ENCODE measurements at regions not wholly inside any gene's neighbourhood (a gene's known extent, or its start where the extent isn't known, plus 50 kb on each side); places are given as distances from the start of the nearest gene placed in this dataset.
"Not testable (repeated sequence)": the region's sequence is repeated elsewhere in the genome, so short reads cannot be mapped to it uniquely, and the experiment has no call there.

DNA sequence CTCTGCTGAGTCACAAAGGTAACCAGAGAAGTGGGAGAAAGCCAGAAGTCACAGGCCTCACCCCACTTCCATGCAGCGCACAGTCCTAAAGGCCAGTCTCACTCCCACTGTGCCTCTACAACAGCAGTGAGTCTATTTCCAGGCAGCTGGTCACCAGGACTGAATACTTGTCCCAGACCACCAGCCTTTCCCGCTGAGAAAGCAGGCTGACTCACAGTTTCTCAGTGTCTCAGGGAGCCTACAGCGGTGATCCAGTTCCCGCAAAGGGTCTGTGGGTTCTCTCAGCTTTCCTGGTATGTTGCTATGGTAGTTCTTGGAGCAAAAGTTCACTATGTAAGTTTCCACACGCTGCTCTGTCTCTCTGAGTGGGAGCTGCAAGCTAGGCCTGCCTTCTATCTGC, 622.5 kb downstream of the RNF144A start:
- DNase-seq: no peak

GRCh38 chr2:7552825-7553570, 635.8 kb downstream of the RNF144A start:
- DNase-seq: no peak

DNA sequence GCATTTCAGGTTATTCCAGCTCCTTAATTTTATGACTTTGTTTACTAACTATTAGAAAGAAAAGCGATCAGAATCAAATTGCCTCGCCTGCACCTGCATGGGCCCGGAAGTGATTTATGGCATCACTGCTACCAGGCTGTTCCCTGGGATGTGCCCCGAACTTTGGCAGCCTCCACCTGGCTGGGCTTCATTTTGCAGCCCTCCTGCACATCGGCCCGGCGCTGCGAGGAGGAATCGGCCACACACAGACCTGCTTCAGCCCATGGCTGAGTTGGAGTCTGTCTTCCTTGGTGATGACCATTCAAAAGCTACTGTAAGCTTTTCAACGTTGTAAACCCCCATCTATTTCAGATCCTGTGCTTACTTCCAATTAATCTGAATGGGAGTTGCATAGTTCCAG, 638.0 kb downstream of the RNF144A start:
- DNase-seq: no peak

DNA sequence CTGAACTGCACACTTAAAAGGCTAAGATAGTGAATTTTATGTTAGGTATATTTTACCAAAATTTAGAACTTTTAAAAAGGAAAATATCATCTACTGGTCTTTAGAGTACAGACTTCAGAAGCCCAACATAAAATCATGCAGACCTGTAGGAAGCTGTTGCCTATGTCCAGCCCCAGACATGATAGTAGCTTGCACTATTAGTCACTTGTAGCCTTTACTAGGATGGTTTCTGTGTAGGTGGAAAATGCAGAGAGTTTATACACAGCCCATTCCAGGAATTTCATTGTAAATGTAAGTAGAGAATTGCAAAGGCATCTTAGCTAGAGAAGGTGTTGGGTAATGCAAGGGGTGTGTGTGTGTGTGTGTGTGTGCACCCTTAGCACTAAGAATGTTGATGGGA, 640.2 kb downstream of the RNF144A start:
- no peak for DNase-seq

GRCh38 chr2:7559791-7560190, 642.6 kb downstream of the RNF144A start:
- DNase-seq: peak in 2 of 4 experiments; percentile 53 to 58

DNA sequence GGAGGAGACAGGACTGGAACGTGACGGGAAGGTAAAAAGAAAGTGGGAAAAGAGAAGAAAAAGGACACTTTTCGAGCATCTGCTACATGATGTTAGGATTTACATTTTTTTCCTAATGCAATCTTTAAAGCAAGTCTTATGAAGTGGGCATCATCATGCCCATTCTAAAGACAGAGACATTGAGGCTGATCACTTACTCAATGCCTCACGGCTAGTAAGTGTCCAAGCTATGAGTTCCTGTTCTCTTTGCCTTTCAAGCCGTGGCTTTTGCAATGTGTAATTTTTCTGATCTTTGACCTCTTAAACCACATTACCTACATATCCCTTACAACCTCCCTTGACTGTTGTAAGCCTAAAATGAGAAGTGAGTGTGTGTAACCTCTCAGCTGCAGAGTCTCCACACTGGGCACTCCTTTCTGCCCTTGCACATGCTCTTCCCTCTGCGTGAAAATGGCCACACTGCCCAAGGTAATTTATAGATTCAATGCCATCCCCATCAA, 649.2 kb downstream of the RNF144A start:
- no peak for DNase-seq

DNA sequence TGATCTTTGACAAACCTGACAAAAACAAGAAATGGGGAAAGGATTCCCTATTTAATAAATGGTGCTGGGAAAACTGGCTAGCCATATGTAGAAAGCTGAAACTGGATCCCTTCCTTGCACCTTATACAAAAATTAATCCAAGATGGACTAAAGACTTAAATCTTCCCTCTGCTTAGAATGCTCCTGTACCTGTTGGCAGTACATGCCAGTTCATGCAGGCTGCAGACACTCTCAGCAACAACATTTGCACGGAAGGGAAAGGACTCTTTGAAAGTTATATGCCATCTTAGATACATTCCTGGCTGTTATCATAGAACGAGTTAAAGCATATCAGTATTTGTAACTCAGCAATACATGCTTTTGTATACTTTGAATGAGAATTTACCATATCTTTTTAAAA, 649.9 kb downstream of the RNF144A start:
- DNase-seq: not testable (repeated sequence)

DNA sequence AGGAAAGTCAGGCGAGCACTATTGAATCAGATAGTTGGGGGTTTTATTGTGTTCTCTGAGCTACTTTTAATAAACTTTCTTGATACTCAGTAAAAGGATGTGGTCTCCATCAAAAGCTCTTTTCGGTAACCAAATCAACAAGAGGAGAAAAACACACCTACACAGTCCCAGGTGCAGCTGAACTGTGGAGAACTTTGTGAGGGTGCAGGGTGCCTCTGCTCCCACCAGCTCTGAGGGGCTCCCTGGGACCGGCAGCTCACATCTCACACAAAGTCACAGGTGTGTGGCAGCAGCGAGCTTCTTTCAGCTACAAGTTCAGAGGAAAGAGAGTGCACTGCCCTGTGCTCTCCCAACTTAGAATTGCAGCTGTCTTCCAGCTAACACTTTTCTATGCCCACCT, 650.4 kb downstream of the RNF144A start:
- no peak for DNase-seq

GRCh38 chr2:7570247-7570646, 653.0 kb downstream of the RNF144A start:
- no peak for DNase-seq

DNA sequence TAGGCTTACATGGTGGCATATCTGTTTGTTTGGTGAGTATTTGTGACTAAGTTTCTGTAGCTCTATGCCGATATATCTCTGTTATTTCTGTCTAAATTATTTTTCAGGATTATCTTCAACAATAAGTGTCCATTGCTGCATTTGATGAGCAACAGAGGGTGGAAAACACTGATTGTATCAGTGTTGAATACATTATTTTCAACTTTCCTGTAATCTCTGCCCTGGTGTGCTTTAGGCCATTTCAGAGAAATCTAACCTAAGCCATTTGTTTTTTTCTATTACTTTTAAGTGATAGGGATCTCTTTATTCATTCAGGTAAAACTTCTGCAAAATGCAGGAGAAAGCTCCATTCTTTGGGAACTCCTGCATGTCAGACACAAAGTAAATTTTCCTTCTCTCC, 654.5 kb downstream of the RNF144A start:
- DNase-seq: no peak

DNA sequence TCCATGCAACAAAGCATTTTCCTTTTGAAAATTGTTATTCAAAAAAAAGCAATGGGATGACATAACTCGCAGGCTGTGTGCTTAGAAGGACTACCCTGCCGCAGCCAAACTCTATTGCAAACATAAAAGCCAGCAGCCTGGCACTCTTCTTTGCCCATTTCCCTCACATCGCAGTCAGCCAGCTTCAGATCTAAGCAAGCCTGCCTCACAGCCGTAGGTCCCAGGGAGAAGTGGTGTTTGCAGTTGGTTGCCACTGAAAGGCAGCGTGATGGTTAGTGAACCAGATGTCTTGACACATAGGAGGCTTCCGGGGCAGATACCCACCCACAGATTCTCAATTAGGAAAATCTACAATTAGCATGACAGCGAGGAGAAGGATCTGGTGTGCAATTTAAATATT, 655.2 kb downstream of the RNF144A start:
- DNase-seq: no peak

GRCh38 chr2:7573166-7573825, 656.1 kb downstream of the RNF144A start:
- DNase-seq: no peak

GRCh38 chr2:7574385-7574784, 657.2 kb downstream of the RNF144A start:
- no peak for DNase-seq

DNA sequence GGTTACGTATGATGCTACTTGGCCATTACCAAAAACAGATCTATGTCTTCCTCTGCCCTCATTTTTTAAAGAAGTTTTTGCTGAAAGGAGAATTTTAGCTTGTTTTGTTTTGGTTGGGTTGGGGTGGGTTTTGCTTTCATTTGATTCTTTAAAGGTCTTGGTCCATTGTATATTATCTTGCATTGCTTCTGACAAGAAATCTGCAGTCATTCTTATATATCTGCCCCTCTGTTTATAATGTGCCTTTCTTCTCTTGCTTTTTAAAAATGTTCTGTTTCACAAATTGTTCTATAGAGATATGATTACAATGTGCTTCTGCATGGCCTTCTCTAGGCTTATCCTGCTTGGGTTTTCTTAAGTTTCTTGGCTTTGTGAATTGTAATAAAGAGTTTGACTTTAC, 660.6 kb downstream of the RNF144A start:
- DNase-seq: no peak

DNA sequence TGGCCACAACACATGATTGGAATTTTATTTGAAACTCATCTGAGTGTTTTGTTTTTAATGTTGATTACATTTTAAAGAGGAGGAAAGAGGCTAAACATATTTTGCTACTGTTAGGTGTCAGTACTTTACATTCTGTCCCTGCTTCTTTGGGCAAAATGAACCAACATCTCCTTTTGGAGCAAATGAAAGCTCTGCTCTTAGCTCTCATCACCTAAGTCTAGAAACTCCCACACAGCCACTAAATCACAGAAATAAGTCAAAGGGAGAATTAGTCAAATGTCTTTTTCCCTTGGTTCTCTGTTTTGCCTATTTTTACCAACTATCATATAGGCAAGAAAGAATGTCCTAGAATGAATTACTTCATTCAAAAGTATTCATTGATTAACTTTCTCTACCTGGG, 666.8 kb downstream of the RNF144A start:
- DNase-seq: no peak

- no peak for DNase-seq
Measured at GRCh38 chr2:7586898-7587297, 669.7 kb downstream of the RNF144A start.

DNA sequence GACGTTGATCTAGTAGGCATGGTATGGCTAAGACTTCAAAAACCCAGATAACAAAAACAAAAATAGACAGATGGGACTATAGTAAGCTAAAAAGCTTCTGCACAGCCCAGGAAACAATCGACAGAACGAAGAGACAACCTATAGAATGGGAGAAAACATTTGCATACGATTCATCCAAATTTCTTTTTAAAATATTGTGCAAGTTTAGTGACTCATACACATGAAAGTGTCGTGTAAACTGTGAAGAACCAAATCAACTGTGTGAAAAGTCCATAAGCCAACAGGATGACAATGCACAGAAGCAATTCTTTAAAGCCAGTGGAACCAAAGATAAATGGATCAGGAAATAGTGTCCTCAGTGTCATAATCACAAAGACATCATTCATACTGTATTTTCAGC, 671.1 kb downstream of the RNF144A start:
- peak in 2 of 4 experiments; percentile 13 to 45 for DNase-seq

DNA sequence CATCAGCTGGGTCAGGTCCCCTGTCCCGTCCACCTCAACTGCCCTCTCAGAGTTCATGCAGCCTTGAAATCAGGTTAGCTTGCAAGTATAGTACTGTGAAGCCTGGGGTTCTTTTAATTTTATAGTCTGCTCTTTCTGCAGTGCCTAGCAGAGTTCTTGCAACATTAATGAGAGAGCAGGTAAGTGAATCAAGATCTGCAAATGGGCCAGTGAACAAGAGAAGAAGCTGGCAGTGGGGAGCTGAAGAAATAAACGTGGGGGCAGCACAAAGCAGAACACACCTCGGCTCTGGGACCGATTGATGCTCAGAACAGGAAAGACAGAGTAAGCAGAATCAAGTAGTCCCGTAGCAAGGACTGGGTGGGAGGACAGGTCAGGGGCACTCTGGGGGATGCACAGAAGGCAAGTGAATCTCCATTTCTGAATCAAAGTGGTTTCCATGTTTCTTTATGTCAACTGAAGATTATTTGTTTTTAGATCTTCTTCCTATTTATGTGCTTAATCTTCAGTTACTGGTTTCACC, 675.5 kb downstream of the RNF144A start:
- no peak for DNase-seq

DNA sequence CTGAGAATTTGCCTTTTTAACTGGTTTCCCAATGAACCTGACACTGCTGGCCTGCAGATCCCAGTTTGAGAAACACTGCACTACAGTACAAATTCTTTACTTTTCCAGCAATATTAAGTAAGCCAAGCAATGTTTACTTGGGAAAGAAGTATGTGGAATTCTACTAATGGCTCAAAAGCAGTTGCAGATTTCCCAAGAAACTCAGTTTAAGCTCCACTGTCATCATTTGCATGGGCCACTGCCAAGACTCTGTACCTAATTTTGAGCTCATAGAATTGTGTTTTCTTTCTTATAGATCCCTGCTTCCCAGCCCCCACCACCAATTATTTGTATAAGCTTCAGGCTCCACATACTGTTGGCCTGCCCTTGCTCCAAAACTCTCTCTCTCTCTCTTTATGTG, 676.1 kb downstream of the RNF144A start:
- DNase-seq: no peak

DNA sequence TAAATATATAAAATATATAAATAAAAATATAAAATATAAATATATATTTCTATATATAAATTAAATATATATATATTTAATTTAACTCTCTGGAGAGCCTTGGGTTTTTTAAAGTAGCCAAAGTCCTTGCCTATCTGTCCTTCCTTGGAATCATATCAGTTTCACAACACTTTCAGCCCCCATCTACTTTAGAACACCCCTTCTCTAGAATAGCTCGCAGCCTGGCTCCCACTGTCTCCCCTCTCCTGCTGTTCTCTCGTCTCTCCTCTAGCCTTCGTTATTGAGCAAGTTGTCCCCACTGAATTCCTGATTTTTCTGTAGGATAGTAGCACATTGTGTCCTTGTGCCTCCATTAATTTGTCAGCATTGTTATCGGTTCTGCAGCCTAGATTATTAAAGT, 677.0 kb downstream of the RNF144A start:
- DNase-seq: no peak

- no peak for DNase-seq
Measured at GRCh38 chr2:7595206-7595605, 678.0 kb downstream of the RNF144A start.

GRCh38 chr2:7598402-7598801, 681.2 kb downstream of the RNF144A start:
- no peak for DNase-seq

DNA sequence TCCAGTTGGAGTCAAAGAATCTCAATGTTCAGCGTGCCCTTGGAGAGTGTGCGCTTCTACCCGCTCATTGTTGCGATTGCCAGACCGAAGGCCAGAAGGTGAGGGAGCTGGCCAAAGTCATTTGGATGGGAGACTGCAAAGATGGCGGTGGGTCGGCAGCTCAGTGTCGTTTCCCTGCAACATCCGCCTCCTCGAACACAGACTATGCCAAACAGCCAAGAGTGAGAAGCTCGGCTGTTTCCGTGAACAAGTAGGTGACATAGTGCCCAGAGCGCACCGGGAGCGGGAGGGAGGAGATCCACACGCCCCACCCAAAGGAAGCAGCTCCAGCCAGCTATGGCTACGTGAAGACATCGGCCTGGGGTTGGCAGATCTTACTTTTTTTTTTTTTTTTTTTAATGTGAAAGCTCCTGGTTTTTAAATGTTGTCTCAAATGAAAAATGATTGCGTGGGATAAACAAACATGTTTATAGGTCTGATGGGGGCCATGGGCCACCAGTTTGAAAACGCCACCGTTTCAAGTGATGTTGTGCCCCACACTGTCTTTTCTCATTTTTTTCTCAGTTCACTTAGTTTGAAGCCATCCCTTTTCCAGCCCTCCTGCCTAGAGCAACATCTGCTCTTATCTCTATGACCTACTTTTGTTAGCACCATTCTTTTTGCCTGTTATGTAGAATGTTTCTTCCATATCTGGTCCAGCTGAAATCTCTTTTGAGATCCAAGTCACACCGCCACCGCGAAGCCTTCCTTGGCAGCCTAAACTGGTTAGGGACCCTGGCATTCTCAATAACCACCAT, 682.4 kb downstream of the RNF144A start:
- no peak for DNase-seq

Measured in suppressor macrophage (primary cell).